ENCODE measurements at regions not wholly inside any gene's neighbourhood (a gene's known extent, or its start where the extent isn't known, plus 50 kb on each side); places are given as distances from the start of the nearest gene placed in this dataset.

DNA sequence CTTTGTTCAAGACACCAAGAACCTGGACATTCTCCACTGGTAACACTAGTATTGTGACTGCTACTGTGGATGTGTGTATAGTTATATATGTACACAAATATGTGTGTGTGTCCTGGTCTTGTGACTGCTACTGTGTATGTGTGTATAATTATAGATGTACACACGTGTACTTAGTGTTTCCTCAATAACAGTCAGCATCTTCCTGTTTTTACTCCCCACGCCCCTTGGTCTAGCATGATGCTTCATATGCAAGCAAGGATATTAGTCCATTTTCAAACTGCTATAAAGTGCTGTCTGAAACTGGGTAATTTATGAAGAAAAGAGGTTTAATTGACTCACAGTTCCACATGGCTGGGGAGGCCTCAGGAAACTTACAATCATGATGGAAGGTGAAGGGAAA lies 802.7 kb downstream of the RNF144A start:
- Histone ChIP-seq H3K4me3 (replicated peaks in 1 of 3) (no peak overlapping the region), H3K9me3 (no peaks in the 10 kb centered on the region), H3K27ac (no peak overlapping the region), H3K4me1 (peaks cover 0 to 4% of the 10 kb centered on the region in 2 donors), H3K27me3 (no peaks in the 10 kb centered on the region), H3K36me3 (no peaks in the 10 kb centered on the region)
- DNase-seq, result no peak
- TF ChIP-seq, protein P1, sequence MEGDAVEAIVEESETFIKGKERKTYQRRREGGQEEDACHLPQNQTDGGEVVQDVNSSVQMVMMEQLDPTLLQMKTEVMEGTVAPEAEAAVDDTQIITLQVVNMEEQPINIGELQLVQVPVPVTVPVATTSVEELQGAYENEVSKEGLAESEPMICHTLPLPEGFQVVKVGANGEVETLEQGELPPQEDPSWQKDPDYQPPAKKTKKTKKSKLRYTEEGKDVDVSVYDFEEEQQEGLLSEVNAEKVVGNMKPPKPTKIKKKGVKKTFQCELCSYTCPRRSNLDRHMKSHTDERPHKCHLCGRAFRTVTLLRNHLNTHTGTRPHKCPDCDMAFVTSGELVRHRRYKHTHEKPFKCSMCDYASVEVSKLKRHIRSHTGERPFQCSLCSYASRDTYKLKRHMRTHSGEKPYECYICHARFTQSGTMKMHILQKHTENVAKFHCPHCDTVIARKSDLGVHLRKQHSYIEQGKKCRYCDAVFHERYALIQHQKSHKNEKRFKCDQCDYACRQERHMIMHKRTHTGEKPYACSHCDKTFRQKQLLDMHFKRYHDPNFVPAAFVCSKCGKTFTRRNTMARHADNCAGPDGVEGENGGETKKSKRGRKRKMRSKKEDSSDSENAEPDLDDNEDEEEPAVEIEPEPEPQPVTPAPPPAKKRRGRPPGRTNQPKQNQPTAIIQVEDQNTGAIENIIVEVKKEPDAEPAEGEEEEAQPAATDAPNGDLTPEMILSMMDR (IDR thresholded peaks at IDR 0.05), result no peak
- TF ChIP-seq POLR2A (IDR thresholded peaks at IDR 0.05), result no peak
- intact Hi-C loops (cut with DNase I), result no loop called here
- WGBS, 2 donors, result 83 to 92% methylated on average over 2 of the region's 2 CpGs

DNA sequence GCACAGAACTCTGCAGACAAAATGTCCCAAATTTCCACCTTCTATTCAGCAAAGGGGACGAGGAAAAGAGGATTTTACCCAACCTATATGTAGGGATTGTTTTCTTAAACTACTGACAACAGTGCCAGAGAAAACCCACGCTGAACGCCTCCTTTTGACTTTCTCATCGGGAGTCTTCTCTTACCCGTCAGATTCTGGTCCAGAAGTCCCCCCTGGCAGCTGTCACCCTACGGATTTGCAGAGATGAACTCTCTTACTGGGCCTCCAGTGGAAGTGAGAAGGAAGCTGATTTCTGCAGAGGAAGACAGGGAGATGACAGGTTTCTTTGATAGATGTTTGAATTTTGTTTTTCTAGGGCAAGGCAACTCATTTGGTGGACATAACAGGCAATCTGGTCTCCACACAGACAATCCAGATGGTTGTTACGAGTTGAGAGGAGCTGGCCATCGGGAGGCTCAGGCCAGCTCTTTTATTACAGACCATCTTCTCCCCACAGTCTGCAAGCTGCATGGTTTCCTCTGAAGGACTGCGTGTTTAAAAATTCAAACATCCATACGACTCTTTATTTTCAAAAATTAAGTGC lies 804.3 kb downstream of the RNF144A start:
- DNase-seq, result no peak
- no peaks in the 10 kb centered on the region for H3K9me3 ChIP-seq
- H3K4me1 ChIP-seq, result peaks cover 4 to 5% of the 10 kb centered on the region in 2 donors
- H3K27me3 ChIP-seq, result no peaks in the 10 kb centered on the region
- intact Hi-C loops (cut with DNase I), result no loop called here
- 93 to 95% methylated on average over 10 of the region's 10 CpGs for WGBS, 2 donors
- no peaks in the 10 kb centered on the region for H3K36me3 ChIP-seq
- no peak for TF ChIP-seq POLR2A (IDR thresholded peaks at IDR 0.05)
- TF ChIP-seq, protein P1 (IDR thresholded peaks at IDR 0.05), result no peak
- no peak overlapping the region for H3K27ac ChIP-seq
- no peak overlapping the region for H3K4me3 ChIP-seq (replicated peaks in 1 of 3)

DNA sequence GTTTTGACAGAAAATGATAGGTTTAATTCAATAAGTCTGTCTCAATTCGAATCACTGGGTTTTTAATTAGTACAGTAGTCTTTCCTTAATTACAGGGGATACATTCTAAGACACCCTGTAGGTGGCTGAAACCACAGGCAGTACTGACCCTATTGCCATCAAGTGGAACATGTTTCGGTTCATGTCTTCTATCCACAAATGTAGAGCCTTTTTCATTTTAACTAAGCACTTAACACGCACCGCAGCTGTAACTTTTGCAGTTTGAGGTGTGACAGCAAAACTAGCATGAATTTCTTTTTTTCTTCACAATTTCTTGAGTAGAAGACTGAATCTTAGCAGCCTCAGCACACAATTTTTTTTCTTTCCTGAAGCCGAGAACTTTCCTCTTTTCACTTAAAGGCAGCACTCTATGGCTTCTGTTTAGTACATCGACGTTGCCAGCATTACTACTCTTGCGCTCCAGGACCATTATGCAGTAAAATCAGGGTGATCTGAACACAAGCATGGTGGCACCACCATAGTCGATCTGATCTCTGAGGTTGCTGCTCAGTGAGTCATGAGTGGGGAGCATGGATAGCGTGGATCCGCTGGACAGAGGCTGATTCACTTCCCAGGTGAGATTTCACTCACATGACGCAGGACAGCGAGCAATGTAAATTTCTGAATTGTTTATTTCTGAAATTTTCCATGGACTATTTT lies 805.1 kb downstream of the RNF144A start:
- Histone ChIP-seq H3K4me3 (replicated peaks in 1 of 3) (no peak overlapping the region), H3K27ac (no peak overlapping the region), H3K36me3 (no peaks in the 10 kb centered on the region), H3K4me1 (peaks cover 4 to 5% of the 10 kb centered on the region in 2 donors), H3K27me3 (no peaks in the 10 kb centered on the region), H3K9me3 (no peaks in the 10 kb centered on the region)
- no peak for DNase-seq
- TF ChIP-seq, protein P1 (IDR thresholded peaks at IDR 0.05), result no peak
- TF ChIP-seq POLR2A (IDR thresholded peaks at IDR 0.05), result no peak
- 95 to 97% methylated on average over 13 of the region's 13 CpGs for WGBS, 2 donors
- intact Hi-C loops (cut with DNase I), result no loop called here

DNA sequence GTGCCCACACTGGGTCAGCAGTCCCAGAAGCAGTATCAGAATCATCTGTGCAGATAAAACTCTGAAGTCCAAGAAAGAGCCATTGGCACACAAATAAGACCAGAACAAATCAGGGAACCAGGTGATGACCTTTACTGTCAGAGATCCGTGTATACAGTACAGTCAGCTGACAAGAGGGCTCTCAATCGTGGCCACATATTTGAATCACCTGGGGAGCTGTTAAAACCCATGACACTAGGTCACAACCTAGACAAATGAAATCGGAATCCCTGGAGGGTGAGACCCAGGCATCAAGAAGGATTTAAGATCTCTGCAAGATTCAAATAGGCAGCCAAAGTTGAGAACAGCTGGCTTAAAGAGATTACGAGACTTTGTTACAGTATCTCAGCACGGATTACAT lies 807.1 kb downstream of the RNF144A start:
- H3K9me3 ChIP-seq, result no peaks in the 10 kb centered on the region
- intact Hi-C loops (cut with DNase I), result no loop called here
- WGBS, 2 donors, result 79% methylated on average over 5 of the region's 5 CpGs

More for the DNA sequence above, 807.1 kb downstream of the RNF144A start:
- Histone ChIP-seq H3K27ac (no peak overlapping the region), H3K27me3 (no peaks in the 10 kb centered on the region), H3K36me3 (no peaks in the 10 kb centered on the region), H3K4me1 (peaks cover 4 to 5% of the 10 kb centered on the region in 2 donors), H3K4me3 (replicated peaks in 1 of 3) (no peak overlapping the region)
- no peak for DNase-seq
- TF ChIP-seq, protein P1 (IDR thresholded peaks at IDR 0.05), result no peak
- no peak for TF ChIP-seq POLR2A (IDR thresholded peaks at IDR 0.05)
